Ishikawa (cell line): ENCODE measurements at regions not wholly inside any gene's neighbourhood (a gene's known extent, or its start where the extent isn't known, plus 50 kb on each side); places are given as distances from the start of the nearest gene placed in this dataset.

ENCODE experiments used
- CEBPB ChIP-seq: IDR thresholded peaks from 2 replicates; pipeline ENCODE4 v1.6.1; 2012
- CREB1 ChIP-seq: IDR thresholded peaks from 2 replicates; pipeline ENCODE4 v1.6.1; 2012; ENCODE audit warnings: low read depth
- EP300 ChIP-seq: IDR thresholded peaks from 2 replicates; pipeline ENCODE4 v1.6.1; 2012; ENCODE audit warnings: borderline replicate concordance
- MAX ChIP-seq: IDR thresholded peaks from 2 replicates; pipeline ENCODE4 v1.6.1; 2012
- NFIC ChIP-seq: IDR thresholded peaks from 2 replicates; pipeline ENCODE4 v1.6.1; 2012
- RAD21 ChIP-seq: IDR thresholded peaks from 2 replicates; pipeline ENCODE4 v1.6.1; 2012; ENCODE audit warnings: low read depth
- REST ChIP-seq: IDR thresholded peaks from 2 replicates; pipeline ENCODE4 v1.6.1; 2012; ENCODE audit warnings: low read depth, mild to moderate bottlenecking
- TAF1 ChIP-seq: IDR thresholded peaks from 2 replicates; pipeline ENCODE4 v1.6.1; 2012; ENCODE audit warnings: low read depth, mild to moderate bottlenecking
- TEAD4 ChIP-seq: IDR thresholded peaks from 2 replicates; pipeline ENCODE4 v1.6.1; 2012
- USF1 ChIP-seq: IDR thresholded peaks from 2 replicates; pipeline ENCODE4 v1.6.1; 2012
- YY1 ChIP-seq: IDR thresholded peaks from 2 replicates; pipeline ENCODE4 v1.6.1; 2012; ENCODE audit warnings: low read depth

- no peak for TF ChIP-seq USF1
- TF ChIP-seq NFIC = no peak
- no peak for TF ChIP-seq CREB1
- no peak for TF ChIP-seq TEAD4
- TF ChIP-seq EP300 = no peak
- no peak for TF ChIP-seq MAX
- TF ChIP-seq REST = no peak
- no peak for TF ChIP-seq CEBPB
- TF ChIP-seq RAD21 = no peak
- no peak for TF ChIP-seq YY1
- TF ChIP-seq TAF1 = no peak
Measured at GRCh38 chr14:62614122-62614521, 431.1 kb downstream of the KCNH5 start.
